Stomach smooth muscle (tissue), 2 donors: ENCODE measurements at regions not wholly inside any gene's neighbourhood (a gene's known extent, or its start where the extent isn't known, plus 50 kb on each side); places are given as distances from the start of the nearest gene placed in this dataset.

Source experiments
- H3K27ac ChIP-seq: one replicate; pipeline ENCODE4 v1.7.0; 2013; ENCODE audit warnings: mild to moderate bottlenecking, low read length, inconsistent platforms
- H3K27me3 ChIP-seq, 2 donors: one replicate each; pipeline ENCODE4 v1.7.0; 2013; ENCODE audit warnings: low read length in 2 of 2; ENCODE audit not compliant: insufficient read depth in 2 of 2, control insufficient read depth in 1 of 2
- H3K36me3 ChIP-seq, 2 donors: one replicate each; pipeline ENCODE4 v1.7.0; 2013; ENCODE audit warnings: low read length in 2 of 2; ENCODE audit not compliant: control insufficient read depth in 2 of 2, insufficient read depth in 2 of 2
- H3K4me1 ChIP-seq: one replicate; pipeline ENCODE4 v1.7.0; 2013; ENCODE audit warnings: low read length; ENCODE audit not compliant: control insufficient read depth, insufficient read depth
- H3K4me3 ChIP-seq, 2 donors: one replicate each; pipeline ENCODE4 v1.7.0; 2013; ENCODE audit warnings: low read length in 2 of 2
- H3K9ac ChIP-seq, 2 donors: one replicate each; pipeline ENCODE4 v1.7.0; 2013; ENCODE audit warnings: low read length in 2 of 2, mild to moderate bottlenecking in 1 of 2
- H3K9me3 ChIP-seq, 2 donors: one replicate each; pipeline ENCODE4 v1.7.0; 2013; ENCODE audit warnings: low read length in 2 of 2; ENCODE audit not compliant: control insufficient read depth in 2 of 2
- donor health status: healthy.
- donor health status: Pancreatic carcinoma.

DNA sequence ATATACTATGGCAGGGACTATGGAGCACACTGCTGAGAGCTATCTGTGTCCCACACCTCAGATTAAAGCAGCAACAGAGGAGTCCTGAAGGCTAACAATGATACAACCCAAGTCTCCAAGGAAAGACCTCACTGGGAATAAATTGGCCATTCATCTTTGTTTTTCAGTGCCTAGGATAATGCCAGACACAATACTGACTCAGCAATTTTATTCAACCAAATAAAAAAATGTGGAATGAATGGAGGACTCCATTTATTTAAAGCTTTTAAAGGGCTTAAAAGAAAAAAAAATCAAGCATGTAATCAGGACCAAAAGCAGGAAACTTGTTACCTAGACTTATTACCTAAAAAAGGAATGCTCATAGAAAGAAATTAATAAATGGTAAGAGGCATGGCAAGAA, 960.5 kb downstream of the PCDH17 start:
- H3K27me3 ChIP-seq = no peaks in the 10 kb centered on the region
- no peaks in the 10 kb centered on the region for H3K4me1 ChIP-seq
- no peak overlapping the region for H3K4me3 ChIP-seq
- no peaks in the 10 kb centered on the region for H3K9me3 ChIP-seq
- no peak overlapping the region for H3K27ac ChIP-seq
- H3K9ac ChIP-seq = no peak overlapping the region
- H3K36me3 ChIP-seq = no peaks in the 10 kb centered on the region

DNA sequence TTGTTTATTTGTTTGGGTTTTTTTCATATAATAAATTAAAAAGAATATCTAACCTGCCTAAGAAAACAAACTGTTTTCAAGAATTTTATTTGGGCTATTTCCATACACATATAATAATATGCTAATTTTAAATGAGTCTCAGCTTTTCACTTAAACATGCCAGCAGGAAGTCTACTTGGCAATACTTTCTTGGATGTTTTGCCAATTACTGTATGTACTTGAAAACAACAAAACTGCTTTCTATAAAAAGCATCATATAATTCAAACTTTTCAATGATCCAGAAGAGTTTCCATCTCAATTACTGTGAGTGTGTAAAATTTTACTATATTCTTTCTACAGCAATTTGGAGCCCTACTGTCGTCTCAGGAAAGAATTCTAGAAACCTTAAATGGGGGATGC, 961.2 kb downstream of the PCDH17 start:
- Histone ChIP-seq H3K36me3 (no peaks in the 10 kb centered on the region), H3K4me3 (no peak overlapping the region), H3K4me1 (no peaks in the 10 kb centered on the region), H3K9ac (no peak overlapping the region), H3K9me3 (no peaks in the 10 kb centered on the region), H3K27me3 (no peaks in the 10 kb centered on the region), H3K27ac (no peak overlapping the region)

DNA sequence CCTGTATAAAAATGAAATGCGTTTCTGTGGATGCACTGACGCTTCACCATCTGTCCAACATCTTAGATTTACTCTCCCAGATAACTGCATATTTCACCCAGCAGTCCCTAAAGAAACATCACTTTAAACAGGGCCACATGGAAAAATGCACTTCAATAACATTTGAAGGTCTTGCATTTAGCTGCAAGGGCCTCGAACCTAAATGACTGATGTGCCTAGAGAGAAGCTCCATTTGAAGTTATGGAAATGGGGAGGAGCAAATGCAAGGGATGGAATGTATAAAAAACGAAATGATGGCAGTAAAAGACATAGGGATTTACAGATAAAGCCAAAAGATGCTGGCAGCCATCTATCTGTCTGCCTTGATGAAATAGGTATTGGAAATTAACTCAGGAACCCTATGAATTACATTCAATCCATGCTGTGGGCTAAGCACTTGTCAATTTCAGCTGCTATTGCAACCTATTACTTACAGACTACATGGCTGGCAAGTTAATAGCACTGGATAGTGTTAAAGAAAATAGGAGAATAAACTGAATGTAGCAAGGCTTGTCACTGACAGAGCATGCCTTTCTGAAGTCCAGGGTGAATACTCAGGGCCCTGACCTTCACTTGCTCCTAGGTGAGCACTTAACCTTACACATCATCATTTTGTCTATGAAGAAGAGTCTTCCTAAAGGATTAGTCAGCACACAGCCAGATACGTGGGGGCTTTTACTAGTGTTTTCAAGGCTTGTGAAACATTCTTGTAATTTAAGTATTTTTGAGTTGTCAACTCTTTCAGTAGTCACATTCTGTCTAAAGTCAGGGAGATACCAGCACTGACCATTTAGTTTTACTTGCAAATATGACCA, 963.4 kb downstream of the PCDH17 start:
- Histone ChIP-seq H3K4me3 (no peak overlapping the region), H3K27me3 (no peaks in the 10 kb centered on the region), H3K4me1 (no peaks in the 10 kb centered on the region), H3K9me3 (no peaks in the 10 kb centered on the region), H3K9ac (no peak overlapping the region), H3K36me3 (no peaks in the 10 kb centered on the region), H3K27ac (no peak overlapping the region)

DNA sequence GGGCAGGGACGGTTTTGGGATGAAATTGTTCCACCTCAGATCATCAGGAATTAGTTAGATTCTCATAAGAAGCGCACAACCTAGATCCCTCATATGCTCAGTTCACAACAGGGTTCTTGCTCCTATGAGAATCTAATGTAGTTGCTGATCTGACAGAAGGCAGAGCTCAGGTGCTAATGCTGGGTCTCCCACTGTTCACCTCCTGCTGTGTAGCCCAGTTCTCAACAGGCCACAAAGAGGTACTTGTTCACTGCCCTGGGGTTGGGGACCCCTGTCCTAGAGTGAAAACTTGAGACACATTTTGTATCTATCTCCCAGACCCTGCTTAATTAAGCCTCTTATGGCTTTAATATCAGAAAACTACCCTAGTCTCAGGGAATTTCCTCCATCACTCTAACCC, 966.0 kb downstream of the PCDH17 start:
- Histone ChIP-seq H3K4me1 (no peaks in the 10 kb centered on the region), H3K9ac (no peak overlapping the region), H3K27me3 (no peaks in the 10 kb centered on the region), H3K27ac (no peak overlapping the region), H3K9me3 (no peaks in the 10 kb centered on the region), H3K36me3 (no peaks in the 10 kb centered on the region), H3K4me3 (no peak overlapping the region)

DNA sequence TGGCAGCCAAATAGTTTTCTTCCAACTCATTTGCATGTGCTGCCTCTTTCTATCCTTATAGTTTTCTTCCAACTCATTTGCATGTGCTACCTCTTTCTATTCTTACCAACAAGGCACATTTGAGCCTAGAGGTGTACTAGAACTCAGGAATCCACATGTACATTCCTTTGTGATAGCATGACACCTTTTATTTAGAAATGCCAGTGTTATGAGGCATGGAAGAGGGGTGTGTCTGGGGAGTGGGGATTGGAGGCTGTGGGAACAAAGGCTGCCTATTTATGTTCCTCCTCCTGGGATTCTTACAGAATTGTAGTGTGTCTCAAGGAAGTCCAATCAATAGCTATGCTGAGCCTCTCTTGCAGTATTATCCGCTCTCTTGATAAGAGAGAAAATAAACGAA, 966.7 kb downstream of the PCDH17 start:
- Histone ChIP-seq H3K27me3 (no peaks in the 10 kb centered on the region), H3K36me3 (no peaks in the 10 kb centered on the region), H3K9me3 (no peaks in the 10 kb centered on the region), H3K27ac (no peak overlapping the region), H3K9ac (no peak overlapping the region), H3K4me1 (no peaks in the 10 kb centered on the region), H3K4me3 (no peak overlapping the region)

DNA sequence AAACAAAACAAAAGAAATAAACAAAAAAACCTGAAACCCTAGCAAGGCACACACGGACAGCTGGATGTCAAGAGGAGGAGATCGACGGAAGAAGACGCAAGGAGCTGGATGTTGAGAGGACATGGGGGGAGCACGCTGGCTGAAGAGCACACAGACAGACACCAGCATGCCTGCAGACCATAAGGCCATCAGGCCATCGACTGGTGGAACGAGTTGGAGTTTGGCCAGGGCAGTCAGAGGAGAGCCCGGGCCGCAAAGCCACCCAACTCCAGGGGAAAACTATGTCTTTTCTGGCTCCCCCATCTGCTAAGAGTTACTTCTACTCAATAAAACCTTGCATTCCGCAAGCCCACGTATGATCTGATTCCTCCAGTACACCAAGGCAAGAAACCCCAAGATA, 979.6 kb downstream of the PCDH17 start:
- H3K27ac ChIP-seq = no peak overlapping the region
- no peak overlapping the region for H3K9ac ChIP-seq
- H3K4me3 ChIP-seq = no peak overlapping the region
- H3K36me3 ChIP-seq = no peaks in the 10 kb centered on the region
- no peaks in the 10 kb centered on the region for H3K9me3 ChIP-seq
- H3K27me3 ChIP-seq = no peaks in the 10 kb centered on the region
- H3K4me1 ChIP-seq = no peaks in the 10 kb centered on the region

DNA sequence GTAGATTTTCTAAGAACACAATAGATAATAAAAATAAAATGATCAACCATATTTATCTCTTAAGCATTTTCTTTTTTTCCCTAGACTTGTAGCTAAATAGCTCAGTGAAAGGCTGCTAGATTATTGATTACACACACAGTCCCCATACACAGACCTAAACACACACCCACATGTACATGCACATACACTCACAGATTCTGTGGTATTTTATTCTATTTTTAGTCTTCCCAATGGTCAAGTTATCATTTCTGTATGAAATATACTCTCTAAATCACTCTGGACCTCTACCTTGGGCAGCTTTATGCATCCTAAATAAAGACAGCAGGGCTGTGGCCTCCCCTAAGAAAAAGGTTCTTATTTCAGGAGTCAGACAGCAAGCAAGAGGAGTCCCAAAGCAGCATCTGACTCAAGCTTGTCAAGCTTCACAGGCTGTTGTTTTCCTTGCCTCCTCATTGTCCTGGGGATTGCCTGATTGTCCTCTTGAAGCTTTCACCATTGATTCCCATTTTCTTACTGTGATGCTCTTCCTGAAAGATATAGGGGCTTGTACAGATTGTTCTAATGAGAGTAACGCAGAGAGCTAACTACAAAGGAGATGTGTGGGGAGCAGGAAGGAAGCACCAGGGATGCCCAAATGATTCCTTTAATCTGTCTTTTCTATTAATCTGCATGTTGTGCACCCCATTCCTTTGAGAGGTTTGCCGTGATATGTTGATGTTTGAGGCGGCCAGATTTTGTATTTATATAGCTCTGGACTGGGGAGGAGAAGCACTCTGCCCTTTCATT, 986.5 kb downstream of the PCDH17 start:
- Histone ChIP-seq H3K27ac (no peak overlapping the region), H3K9ac (no peak overlapping the region), H3K36me3 (no peaks in the 10 kb centered on the region), H3K9me3 (no peaks in the 10 kb centered on the region), H3K4me1 (no peaks in the 10 kb centered on the region), H3K27me3 (no peaks in the 10 kb centered on the region), H3K4me3 (no peak overlapping the region)

DNA sequence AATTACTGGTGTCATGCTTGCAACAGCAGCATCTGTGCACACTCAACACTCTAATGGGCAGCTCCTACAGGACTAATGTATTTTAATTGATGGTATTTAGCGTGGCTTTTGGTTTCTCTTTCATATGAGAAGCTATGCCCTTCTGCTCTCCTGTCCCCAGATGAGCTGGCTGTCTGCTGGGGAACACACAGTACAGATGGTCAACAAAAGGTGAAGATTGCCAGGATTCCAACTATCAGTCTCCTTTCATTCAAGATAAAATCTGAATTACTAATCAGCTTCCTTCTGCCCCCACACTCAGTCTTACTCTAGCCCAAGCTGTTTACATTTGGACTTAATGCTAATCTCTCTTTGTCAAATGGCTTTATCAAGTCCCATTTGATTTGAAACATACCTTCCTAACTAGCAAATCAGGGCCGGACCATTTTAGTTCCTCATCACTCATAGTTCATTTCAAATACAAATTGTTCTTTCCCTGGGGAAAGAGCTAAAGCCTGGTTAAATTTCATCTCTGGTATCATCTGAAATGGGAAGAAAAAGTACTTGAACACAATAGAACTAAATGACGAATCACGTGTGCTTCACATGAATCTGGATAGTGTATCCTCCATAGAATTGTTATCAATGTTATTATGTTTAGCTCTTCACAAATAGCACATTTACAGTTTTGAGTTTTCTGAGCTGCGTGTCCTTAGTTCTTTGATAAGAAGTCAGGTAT, 988.0 kb downstream of the PCDH17 start:
- H3K4me1 ChIP-seq = no peaks in the 10 kb centered on the region
- H3K9me3 ChIP-seq = no peaks in the 10 kb centered on the region
- H3K27ac ChIP-seq = no peak overlapping the region
- H3K27me3 ChIP-seq = no peaks in the 10 kb centered on the region
- no peaks in the 10 kb centered on the region for H3K36me3 ChIP-seq
- H3K9ac ChIP-seq = no peak overlapping the region
- H3K4me3 ChIP-seq = no peak overlapping the region

DNA sequence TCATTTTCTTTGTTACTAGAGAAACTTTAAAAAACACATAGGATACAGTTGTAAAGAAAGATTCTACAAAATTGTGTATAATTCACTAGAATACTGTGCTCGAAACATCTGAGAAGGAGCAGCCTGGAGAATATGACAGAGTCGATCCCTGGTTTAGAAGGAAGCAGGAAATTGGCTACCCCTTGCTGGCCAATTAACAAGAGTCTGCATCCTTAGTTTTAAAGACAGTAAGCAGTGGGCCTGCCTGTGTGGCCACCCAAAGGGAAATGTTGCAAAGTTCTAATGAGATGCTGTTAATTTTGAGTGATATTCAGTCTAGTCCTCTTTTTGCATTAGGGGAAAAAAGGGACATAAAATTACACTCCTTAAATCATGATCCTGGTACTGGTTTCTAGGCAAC, 988.6 kb downstream of the PCDH17 start:
- Histone ChIP-seq H3K27me3 (no peaks in the 10 kb centered on the region), H3K36me3 (no peaks in the 10 kb centered on the region), H3K9me3 (no peaks in the 10 kb centered on the region), H3K4me1 (no peaks in the 10 kb centered on the region), H3K4me3 (no peak overlapping the region), H3K27ac (no peak overlapping the region), H3K9ac (no peak overlapping the region)

DNA sequence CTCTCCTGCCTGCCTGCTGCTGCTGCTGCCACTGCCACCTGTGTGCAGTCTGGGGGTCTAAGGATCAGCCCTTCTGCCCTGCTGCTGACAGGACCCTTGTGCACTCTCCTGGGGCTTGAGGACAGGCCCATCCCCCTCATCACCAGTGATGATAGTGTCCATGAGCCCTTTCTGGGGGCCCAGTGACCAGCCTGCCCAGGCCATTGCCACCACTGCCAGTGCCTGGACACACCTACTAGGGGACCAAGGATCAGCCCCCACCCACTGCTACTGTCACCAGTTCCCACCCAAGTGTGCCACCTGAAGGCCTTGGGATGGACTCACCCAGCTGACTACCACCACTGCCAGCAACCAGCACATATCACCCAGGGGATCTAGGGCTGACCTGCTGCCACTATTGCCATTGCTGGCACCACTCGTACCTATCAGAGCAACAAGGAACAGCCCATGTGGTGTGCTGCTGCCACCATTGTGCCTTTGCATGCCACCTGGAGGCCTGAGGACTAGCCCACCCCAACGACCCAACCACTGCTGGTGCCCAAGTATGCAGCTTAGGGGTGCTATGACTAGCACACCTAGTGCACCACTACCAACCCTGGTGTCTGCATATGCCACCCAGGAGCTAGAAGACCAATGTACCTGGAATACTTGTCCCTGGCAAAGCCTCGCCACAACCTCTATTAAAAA, 994.3 kb downstream of the PCDH17 start:
- H3K4me1 ChIP-seq = no peaks in the 10 kb centered on the region
- peaks cover 0 to 4% of the 10 kb centered on the region in 2 donors for H3K9me3 ChIP-seq
- no peaks in the 10 kb centered on the region for H3K36me3 ChIP-seq
- no peak overlapping the region for H3K27ac ChIP-seq
- H3K4me3 ChIP-seq = no peak overlapping the region
- no peaks in the 10 kb centered on the region for H3K27me3 ChIP-seq
- H3K9ac ChIP-seq = no peak overlapping the region
